AG09319 (cell line): ENCODE measurements at regions not wholly inside any gene's neighbourhood (a gene's known extent, or its start where the extent isn't known, plus 50 kb on each side); places are given as distances from the start of the nearest gene placed in this dataset.

Source experiments
- DNase-seq: peaks from one replicate; pipeline ENCODE4 v3.0.0-alpha.2; 2010; ENCODE audit warnings: low read depth; ENCODE audit errors: extremely low read depth
- CTCF ChIP-seq: IDR thresholded peaks from 2 replicates; pipeline ENCODE4 v1.5.1; 2011; ENCODE audit warnings: low read depth, mild to moderate bottlenecking, inconsistent platforms, low read length, moderate library complexity

GRCh38 chr6:131357501-131357900, 215.5 kb upstream of the ARG1 start:
- no peak for DNase-seq
- no peak for TF ChIP-seq CTCF

- no peak for TF ChIP-seq CTCF
- no peak for DNase-seq
These were observed 211.0 kb upstream of the ARG1 start for GRCh38 chr6:131362070-131362469.

DNA sequence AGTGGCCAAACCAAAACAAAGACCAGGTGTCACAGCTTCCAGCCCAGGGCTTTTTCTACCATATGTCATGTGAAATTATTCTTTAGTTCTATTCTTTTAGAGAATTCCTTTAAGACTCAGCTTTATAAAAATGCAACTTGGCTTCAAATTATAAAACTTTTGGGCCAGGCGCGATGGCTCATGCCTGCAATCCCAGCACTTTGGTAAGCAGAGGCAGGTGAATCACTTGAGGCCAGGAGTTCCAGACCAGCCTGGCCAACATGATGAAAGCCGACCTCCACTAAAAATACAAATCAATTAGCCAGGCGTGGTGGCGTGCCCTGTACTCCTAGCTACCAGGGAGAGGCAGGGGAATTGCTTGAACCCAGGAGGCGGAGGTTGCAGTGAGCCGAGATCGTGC, 210.3 kb upstream of the ARG1 start:
- TF ChIP-seq CTCF: no peak

GRCh38 chr6:131363947-131364834, 208.8 kb upstream of the ARG1 start:
- DNase-seq: no peak
- no peak for TF ChIP-seq CTCF

More for the DNA sequence above, 210.3 kb upstream of the ARG1 start:
- DNase-seq: no peak

DNA sequence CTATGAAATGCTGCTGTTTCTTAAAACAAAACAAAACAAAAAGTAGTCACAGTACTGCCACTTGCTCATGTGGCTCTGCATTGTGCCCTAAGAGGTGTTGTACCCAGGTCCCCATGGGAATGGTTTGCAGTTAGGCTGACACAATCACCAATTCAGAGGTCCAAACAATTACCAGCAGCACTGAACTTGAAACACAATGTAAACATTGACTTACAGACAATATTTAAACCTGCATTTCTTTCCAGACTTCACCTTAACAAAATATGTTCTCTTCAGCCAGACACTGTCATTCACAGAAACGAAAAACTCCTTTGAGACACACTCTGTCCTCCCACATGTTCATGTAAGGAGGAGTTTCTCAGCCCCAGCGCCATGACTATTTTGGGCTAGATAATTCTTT, 206.8 kb upstream of the ARG1 start:
- no peak for TF ChIP-seq CTCF
- DNase-seq: no peak

DNA sequence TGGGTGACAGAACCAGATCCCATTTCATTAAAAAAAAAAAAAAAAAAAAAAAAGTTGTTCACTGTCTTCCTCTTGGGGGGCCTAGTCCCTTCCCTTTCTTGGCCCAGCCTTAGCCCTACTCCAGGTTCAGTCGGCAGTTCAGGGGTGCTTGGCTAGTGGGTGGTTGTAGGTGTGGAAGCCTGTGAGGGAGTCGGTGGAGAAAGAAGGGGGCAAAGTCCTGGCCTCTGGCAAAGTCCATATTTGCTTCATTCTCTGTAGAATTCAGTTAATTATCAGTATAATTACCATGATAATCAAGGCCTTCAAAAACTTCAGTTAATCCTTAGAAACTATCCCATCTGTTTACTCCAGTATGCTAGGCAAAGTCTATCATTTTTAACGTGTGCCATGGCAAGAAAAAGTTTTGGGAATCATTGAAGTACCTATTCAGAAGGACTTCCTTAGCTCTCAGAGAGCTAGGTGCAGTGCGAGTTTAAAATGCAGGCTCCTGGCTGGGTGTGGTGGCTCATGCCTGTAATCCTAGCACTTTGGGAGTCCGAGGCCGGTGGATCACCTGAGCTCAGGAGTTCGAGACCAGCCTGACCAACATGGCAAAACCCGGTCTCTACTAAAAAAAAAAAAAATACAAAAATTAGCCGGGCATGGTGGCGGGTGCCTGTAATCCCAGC, 205.7 kb upstream of the ARG1 start:
- no peak for DNase-seq
- no peak for TF ChIP-seq CTCF

DNA sequence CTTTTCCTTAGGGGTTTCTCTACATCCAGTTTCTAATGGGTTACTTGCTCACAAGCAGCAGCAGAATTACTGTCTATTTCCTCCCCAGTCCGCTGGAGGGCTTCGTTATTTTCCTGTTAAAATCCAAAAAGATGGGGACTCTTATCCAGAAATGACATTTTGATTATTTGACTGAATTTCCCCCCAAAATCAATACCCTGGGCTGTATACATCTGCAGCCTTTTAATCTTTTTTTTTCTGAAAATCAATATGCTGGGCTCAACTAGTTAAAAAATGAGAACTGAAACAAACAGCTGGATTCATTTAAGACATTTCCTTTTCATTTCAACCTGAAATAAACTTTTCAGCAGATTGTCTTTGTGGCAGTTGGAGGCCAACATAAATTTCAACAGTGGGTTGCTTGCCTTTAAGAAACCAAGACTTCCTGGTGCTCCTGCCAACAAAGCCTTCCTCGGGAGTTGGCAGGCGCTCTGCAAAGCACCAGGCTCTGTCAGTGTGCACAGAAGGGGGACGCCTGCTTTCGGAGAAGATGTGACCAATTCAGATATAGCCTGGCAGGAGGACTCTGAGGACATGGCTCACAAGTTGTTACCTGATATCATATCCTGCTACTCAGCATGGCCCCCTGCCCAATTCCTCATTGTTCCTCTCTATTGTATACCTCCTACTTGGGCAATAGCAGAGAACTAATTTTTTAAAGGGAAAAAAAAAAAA, 204.7 kb upstream of the ARG1 start:
- DNase-seq: peak; percentile 28
- TF ChIP-seq CTCF: peak; percentile 7; the same call in 1 of the 2 replicates
